Nephron progenitor cell (in vitro differentiated cells): ENCODE measurements at regions not wholly inside any gene's neighbourhood (a gene's known extent, or its start where the extent isn't known, plus 50 kb on each side); places are given as distances from the start of the nearest gene placed in this dataset.
"Not testable (repeated sequence)": the region's sequence is repeated elsewhere in the genome, so short reads cannot be mapped to it uniquely, and the experiment has no call there.

ENCODE experiments used
- DNase-seq: peaks from one replicate; pipeline ENCODE4 v3.0.0; 2021
- H3K27ac Mint-ChIP-seq: 2 replicates; pipeline ENCODE4 v1.8.0; 2021; ENCODE audit warnings: mild to moderate bottlenecking, moderate library complexity, mixed read lengths
- H3K27me3 Mint-ChIP-seq: 2 replicates; pipeline ENCODE4 v1.8.0; 2021; ENCODE audit warnings: mild to moderate bottlenecking, low read depth, mixed read lengths; ENCODE audit not compliant: poor library complexity
- H3K36me3 Mint-ChIP-seq: 2 replicates; pipeline ENCODE4 v1.8.0; 2021; ENCODE audit warnings: low read depth, mixed read lengths
- H3K4me1 Mint-ChIP-seq: 2 replicates; pipeline ENCODE4 v1.8.0; 2021; ENCODE audit warnings: mixed read lengths
- H3K4me3 Mint-ChIP-seq: 2 replicates; pipeline ENCODE4 v1.8.0; 2021; ENCODE audit warnings: mild to moderate bottlenecking, moderate library complexity, mixed read lengths
- H3K9me3 Mint-ChIP-seq: 2 replicates; pipeline ENCODE4 v1.8.0; 2021; ENCODE audit warnings: mild to moderate bottlenecking, moderate library complexity, mixed read lengths
- TF ChIP-seq, protein P1 (sequence below): fragments of 200-600 bp; sonication (generic); IDR thresholded peaks from 2 replicates; pipeline ENCODE4 v1.5.0; 2021; ENCODE audit warnings: antibody characterized with exemption

DNA sequence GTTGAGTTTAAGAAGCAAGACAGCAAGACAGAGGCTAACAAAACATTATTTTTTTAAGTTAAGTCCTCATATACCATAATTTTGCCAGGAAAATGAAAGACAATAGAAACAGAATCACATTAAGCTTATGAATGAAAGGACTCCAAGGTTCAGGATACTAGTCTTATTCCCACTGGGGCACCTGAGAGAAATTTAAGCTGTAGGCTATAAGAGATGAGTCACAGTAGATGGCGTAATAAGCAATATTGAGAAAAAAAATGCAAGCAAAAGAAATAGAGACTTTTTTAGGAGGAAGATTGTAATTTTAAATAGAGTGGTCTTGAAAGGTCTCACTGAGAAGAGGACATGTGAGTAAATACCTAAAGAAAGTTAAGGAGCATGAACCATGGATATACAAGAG is 57.1 kb upstream of the KIF2B start:
- H3K27me3 Mint-ChIP-seq = no peaks in the 10 kb centered on the region
- TF ChIP-seq, protein P1, sequence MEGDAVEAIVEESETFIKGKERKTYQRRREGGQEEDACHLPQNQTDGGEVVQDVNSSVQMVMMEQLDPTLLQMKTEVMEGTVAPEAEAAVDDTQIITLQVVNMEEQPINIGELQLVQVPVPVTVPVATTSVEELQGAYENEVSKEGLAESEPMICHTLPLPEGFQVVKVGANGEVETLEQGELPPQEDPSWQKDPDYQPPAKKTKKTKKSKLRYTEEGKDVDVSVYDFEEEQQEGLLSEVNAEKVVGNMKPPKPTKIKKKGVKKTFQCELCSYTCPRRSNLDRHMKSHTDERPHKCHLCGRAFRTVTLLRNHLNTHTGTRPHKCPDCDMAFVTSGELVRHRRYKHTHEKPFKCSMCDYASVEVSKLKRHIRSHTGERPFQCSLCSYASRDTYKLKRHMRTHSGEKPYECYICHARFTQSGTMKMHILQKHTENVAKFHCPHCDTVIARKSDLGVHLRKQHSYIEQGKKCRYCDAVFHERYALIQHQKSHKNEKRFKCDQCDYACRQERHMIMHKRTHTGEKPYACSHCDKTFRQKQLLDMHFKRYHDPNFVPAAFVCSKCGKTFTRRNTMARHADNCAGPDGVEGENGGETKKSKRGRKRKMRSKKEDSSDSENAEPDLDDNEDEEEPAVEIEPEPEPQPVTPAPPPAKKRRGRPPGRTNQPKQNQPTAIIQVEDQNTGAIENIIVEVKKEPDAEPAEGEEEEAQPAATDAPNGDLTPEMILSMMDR = no peak
- DNase-seq = no peak
- no peak overlapping the region for H3K27ac Mint-ChIP-seq
- H3K4me3 Mint-ChIP-seq = no peak overlapping the region
- no peaks in the 10 kb centered on the region for H3K36me3 Mint-ChIP-seq
- no peaks in the 10 kb centered on the region for H3K4me1 Mint-ChIP-seq
- peaks cover 5% of the 10 kb centered on the region for H3K9me3 Mint-ChIP-seq

GRCh38 chr17:53765129-53765528 is 57.6 kb upstream of the KIF2B start:
- H3K36me3 Mint-ChIP-seq = no peaks in the 10 kb centered on the region
- H3K9me3 Mint-ChIP-seq = peaks cover 8% of the 10 kb centered on the region
- no peaks in the 10 kb centered on the region for H3K4me1 Mint-ChIP-seq
- H3K27ac Mint-ChIP-seq = no peak overlapping the region
- DNase-seq = no peak
- no peak overlapping the region for H3K4me3 Mint-ChIP-seq
- no peaks in the 10 kb centered on the region for H3K27me3 Mint-ChIP-seq
- TF ChIP-seq, protein P1 = no peak

DNA sequence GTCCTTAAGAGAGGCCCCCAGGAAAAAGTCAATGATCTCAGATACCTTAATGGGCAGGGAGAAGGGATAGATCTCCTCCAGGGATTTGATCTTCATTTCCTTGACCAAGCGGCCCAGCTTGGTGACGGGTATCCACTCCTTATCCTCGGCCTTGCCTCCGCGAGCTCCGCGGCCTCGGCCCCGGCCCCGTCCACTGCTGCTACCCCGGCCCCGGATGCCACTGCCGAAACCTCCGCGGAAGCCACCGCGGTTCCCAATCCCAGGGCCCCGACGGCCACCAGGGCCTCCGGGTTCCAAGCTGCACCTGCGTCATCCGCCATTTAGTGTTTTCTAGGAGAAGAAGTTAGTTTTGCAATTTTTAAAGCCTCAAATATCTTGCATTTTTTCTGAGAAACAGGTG is 65.2 kb upstream of the KIF2B start:
- H3K27me3 Mint-ChIP-seq = no peaks in the 10 kb centered on the region
- H3K4me1 Mint-ChIP-seq = no peaks in the 10 kb centered on the region
- DNase-seq = no peak
- no peak overlapping the region for H3K4me3 Mint-ChIP-seq
- H3K9me3 Mint-ChIP-seq = peaks cover 20% of the 10 kb centered on the region
- TF ChIP-seq, protein P1 = no peak
- H3K36me3 Mint-ChIP-seq = no peaks in the 10 kb centered on the region
- H3K27ac Mint-ChIP-seq = no peak overlapping the region

GRCh38 chr17:53757116-53757515 is 65.6 kb upstream of the KIF2B start:
- H3K36me3 Mint-ChIP-seq, DNase-seq, H3K27me3 Mint-ChIP-seq, H3K27ac Mint-ChIP-seq, H3K4me3 Mint-ChIP-seq, H3K4me1 Mint-ChIP-seq: not testable (repeated sequence)
- peaks cover 16% of the 10 kb centered on the region for H3K9me3 Mint-ChIP-seq

DNA sequence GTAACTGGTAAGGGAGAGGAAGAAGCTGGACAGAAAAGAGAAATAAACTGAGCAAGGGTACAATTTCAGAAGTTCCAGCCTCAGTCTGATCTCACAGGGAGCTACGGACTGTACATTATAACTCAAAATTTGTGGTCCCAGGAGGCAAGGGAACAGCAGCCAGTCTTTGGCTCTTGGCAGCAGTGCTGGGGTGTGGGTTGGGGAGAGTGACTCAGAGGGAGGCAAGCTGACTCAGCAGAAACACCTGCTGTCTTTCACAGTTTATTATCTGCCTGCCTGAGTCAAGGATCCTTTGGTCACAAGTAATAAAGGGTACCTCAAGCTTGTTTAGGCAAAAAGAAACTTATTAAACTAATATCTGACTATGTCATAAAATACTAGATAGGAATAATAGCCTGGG is 73.5 kb upstream of the KIF2B start:
- Mint-ChIP-seq H3K4me3 (no peak overlapping the region), H3K4me1 (peaks cover 11% of the 10 kb centered on the region), H3K27ac (no peak overlapping the region), H3K9me3 (peaks cover 14% of the 10 kb centered on the region), H3K27me3 (peaks cover 5% of the 10 kb centered on the region), H3K36me3 (no peaks in the 10 kb centered on the region)
- DNase-seq = no peak
- TF ChIP-seq, protein P1 = no peak

- H3K4me3 Mint-ChIP-seq, H3K27me3 Mint-ChIP-seq: not testable (repeated sequence)
Observed at GRCh38 chr17:53748159-53748820, 74.4 kb upstream of the KIF2B start.

GRCh38 chr17:53740312-53740711 is 82.4 kb upstream of the KIF2B start:
- no peaks in the 10 kb centered on the region for H3K27me3 Mint-ChIP-seq
- DNase-seq = no peak
- H3K27ac Mint-ChIP-seq = no peak overlapping the region
- TF ChIP-seq, protein P1 = no peak
- peaks cover 39% of the 10 kb centered on the region for H3K4me1 Mint-ChIP-seq
- H3K9me3 Mint-ChIP-seq = no peaks in the 10 kb centered on the region
- no peak overlapping the region for H3K4me3 Mint-ChIP-seq
- H3K36me3 Mint-ChIP-seq = no peaks in the 10 kb centered on the region

More at GRCh38 chr17:53748159-53748820, 74.4 kb upstream of the KIF2B start:
- not testable (repeated sequence) for H3K27ac Mint-ChIP-seq, H3K36me3 Mint-ChIP-seq, DNase-seq
- Mint-ChIP-seq H3K9me3 (peaks cover 14% of the 10 kb centered on the region), H3K4me1 (peaks cover 11% of the 10 kb centered on the region)
